Ovary (tissue), 7 donors: ENCODE measurements at regions not wholly inside any gene's neighbourhood (a gene's known extent, or its start where the extent isn't known, plus 50 kb on each side); places are given as distances from the start of the nearest gene placed in this dataset.

Experiments used
- DNase-seq, 5 donors: peaks; one replicate each; pipeline ENCODE4 v3.0.0-alpha.2; 2019 to 2020
- H3K27ac ChIP-seq, 2 donors: fragments of 200-600 bp; one replicate each; pipeline versions ENCODE4 v1.5.1 to v1.8.0; 2019 to 2022
- H3K27me3 ChIP-seq: fragments of 200-600 bp; one replicate; pipeline ENCODE4 v1.8.0; 2022
- H3K36me3 ChIP-seq: fragments of 200-600 bp; sonication (generic); one replicate; pipeline ENCODE4 v1.5.1; 2019
- H3K4me1 ChIP-seq: one replicate; pipeline ENCODE4 v1.8.1; 2013; ENCODE audit warnings: mild to moderate bottlenecking, moderate library complexity; ENCODE audit not compliant: insufficient read depth
- H3K4me3 ChIP-seq: fragments of 200-600 bp; sonication (generic); one replicate; pipeline ENCODE4 v1.5.1; 2017
- H3K9me3 ChIP-seq, 2 donors: fragments of 200-600 bp in 1 of 2; sonication (generic) in 1 of 2; one replicate each; pipeline versions ENCODE4 v1.5.1 to v1.8.1; 2013 to 2019; ENCODE audit warnings: mild to moderate bottlenecking in 1 of 2, moderate library complexity in 1 of 2
- CTCF ChIP-seq, 3 donors: fragments of 450-650 bp in 2 of 3; fragments of 200-600 bp in 1 of 3; IDR thresholded peaks; one replicate each; pipeline versions ENCODE4 v1.5.1 to v1.8.0; 2016 to 2022; ENCODE audit warnings: antibody characterized with exemption in 3 of 3, mild to moderate bottlenecking in 1 of 3
- EP300 ChIP-seq: sonication (generic); formaldehyde crosslinking; IDR thresholded peaks from one replicate; pipeline ENCODE4 v1.6.1; 2017; ENCODE audit warnings: antibody characterized with exemption
- POLR2A ChIP-seq: fragments of 450-650 bp; IDR thresholded peaks from one replicate; pipeline ENCODE4 v1.6.1; 2017; ENCODE audit warnings: antibody characterized with exemption, mild to moderate bottlenecking, moderate library complexity
- WGBS, 3 donors: extraction: QIAGEN DNeasy Blood & Tissue Kit in 1 of 3; methylation state at CpG; one replicate each; pipeline versions ENCODE4 v1.1.5 to v1.1.7; 2013 to 2017; 5-methylcytosine and 5-hydroxymethylcytosine counted together
- intact Hi-C, 4 donors: fragments of 100-400 bp; cut with DNase I; formaldehyde crosslinking; loops; one replicate each; pipeline versions ENCODE4 v1.11.0 to v1.15.1; 2022 to 2023
- donor health status: DM: no; HTN: no; CAD: no; lungs with moderate emphysema.
- donor health status: DM: no; HTN: no; CAD: no.
- donor health status: Bipolar disorder and iron deficiency.
- donor health status: DM: no; HTN: no; CAD: no.
- donor health status: DM: yes; HTN: yes; CAD: no.

DNA sequence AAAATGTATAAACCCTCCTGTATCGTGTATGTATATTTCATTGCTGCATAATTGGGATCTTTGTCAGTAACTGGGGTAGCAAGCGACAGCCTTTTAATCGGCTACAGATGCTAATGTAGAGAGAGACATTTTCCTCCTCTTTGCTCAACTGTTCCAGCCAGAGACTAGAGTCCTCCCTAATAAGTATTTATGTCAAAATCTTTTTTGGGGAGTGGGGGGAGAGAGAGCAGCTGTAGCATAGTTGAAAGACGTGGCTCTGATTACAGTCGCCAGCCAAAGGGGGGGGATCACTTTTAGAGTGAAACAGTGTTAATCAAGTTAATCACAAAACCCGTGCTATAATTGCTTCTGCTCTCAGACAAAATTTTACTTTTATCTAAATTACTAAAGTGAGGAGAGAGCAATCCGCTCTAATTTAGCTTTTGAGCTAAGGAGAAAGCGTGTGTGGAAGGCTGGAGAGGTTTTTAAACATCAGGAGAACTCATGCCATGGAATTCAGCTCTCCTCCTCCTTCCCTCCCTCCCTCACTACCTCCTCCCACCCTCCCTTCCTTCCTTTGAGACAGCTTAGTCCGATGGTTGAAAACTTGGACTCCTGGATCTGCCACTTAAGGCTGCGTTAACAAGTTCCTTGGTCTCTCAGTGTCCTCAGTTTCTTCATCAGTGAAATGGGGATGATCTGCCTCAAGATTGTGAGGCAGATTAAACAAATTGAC is 87.3 kb upstream of the ZNF618 start:
- H3K27ac ChIP-seq, result no peak overlapping the region
- no peak overlapping the region for H3K4me3 ChIP-seq
- no peaks in the 10 kb centered on the region for H3K27me3 ChIP-seq
- WGBS, 3 donors, result 9 to 10% (median 10%) methylated on average over 10 of the region's 10 CpGs
- no peaks in the 10 kb centered on the region for H3K36me3 ChIP-seq
- H3K4me1 ChIP-seq, result no peaks in the 10 kb centered on the region
- intact Hi-C loops, result no loop called here
- no peak for TF ChIP-seq CTCF (IDR thresholded peaks at IDR 0.05)
- no peak for TF ChIP-seq EP300
- TF ChIP-seq POLR2A, result no peak
- no peaks in the 10 kb centered on the region for H3K9me3 ChIP-seq
- DNase-seq, result no peak

DNA sequence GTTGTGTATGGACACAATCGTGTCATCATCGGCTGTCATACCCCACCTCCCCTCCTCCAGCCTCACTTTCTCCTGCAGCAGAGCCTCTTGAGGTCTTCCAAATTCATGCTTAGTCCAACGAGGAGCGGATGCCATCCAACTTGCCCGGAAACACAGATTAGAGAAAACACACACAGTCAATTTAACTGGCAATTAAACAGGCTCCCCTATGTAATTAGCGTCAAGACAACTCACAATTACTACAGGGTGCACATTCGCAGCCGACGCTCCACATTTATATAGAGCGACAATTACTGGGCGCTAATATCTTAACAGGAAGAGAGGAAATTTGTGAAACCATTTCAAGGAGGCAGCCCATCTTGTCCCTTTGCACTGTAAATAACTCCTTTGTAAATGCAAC is 86.0 kb upstream of the ZNF618 start:
- Histone ChIP-seq H3K9me3 (no peaks in the 10 kb centered on the region), H3K4me1 (no peaks in the 10 kb centered on the region), H3K27me3 (no peaks in the 10 kb centered on the region), H3K27ac (no peak overlapping the region), H3K36me3 (no peaks in the 10 kb centered on the region), H3K4me3 (no peak overlapping the region)
- WGBS, 3 donors, result 93 to 96% (median 93%) methylated on average over 11 of the region's 11 CpGs
- TF ChIP-seq EP300, result no peak
- TF ChIP-seq CTCF (IDR thresholded peaks at IDR 0.05), result no peak
- no peak for TF ChIP-seq POLR2A
- DNase-seq, result no peak
- intact Hi-C loops, result no loop called here

GRCh38 chr9:113793558-113793957 is 82.6 kb upstream of the ZNF618 start:
- Histone ChIP-seq H3K36me3 (no peaks in the 10 kb centered on the region), H3K27me3 (no peaks in the 10 kb centered on the region), H3K4me1 (no peaks in the 10 kb centered on the region), H3K9me3 (no peaks in the 10 kb centered on the region), H3K4me3 (no peak overlapping the region), H3K27ac (no peak overlapping the region)
- intact Hi-C loops, result no loop called here
- no peak for TF ChIP-seq EP300
- no peak for TF ChIP-seq POLR2A
- no peak for TF ChIP-seq CTCF (IDR thresholded peaks at IDR 0.05)
- WGBS, 3 donors, result 73 to 86% (median 76%) methylated on average over 9 of the region's 9 CpGs
- no peak for DNase-seq

DNA sequence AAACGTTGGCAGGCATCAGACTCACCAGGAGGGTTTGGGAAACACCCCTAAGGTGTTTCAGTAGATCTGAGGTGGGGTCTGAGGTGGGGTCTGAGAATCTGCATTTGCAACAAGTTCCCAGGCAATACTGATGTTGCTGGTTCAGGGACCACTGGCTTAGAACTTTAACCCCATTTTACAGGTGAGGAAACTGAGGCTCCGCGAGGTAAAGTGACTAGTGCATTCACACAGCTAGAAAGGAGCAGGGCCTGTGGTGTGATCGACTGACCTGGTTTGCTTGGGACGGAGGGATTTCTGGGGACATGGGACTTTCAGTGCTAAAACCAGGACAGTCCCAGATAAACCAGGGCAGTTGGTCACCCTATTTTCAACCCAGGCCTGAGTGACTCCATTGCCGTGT is 81.4 kb upstream of the ZNF618 start:
- no peak for DNase-seq
- intact Hi-C loops, result no loop called here
- WGBS, 3 donors, result 87 to 91% (median 87%) methylated on average over 6 of the region's 6 CpGs
- Histone ChIP-seq H3K27ac (no peak overlapping the region), H3K36me3 (no peaks in the 10 kb centered on the region), H3K4me1 (no peaks in the 10 kb centered on the region), H3K4me3 (no peak overlapping the region), H3K9me3 (no peaks in the 10 kb centered on the region), H3K27me3 (no peaks in the 10 kb centered on the region)
- no peak for TF ChIP-seq CTCF (IDR thresholded peaks at IDR 0.05)
- no peak for TF ChIP-seq EP300
- no peak for TF ChIP-seq POLR2A
